Right lung (tissue), 2 donors: ENCODE measurements at regions not wholly inside any gene's neighbourhood (a gene's known extent, or its start where the extent isn't known, plus 50 kb on each side); places are given as distances from the start of the nearest gene placed in this dataset.

Source experiments
- DNase-seq, 2 donors: peaks; one replicate each; pipeline ENCODE4 v3.0.0-alpha.2; 2013

DNA sequence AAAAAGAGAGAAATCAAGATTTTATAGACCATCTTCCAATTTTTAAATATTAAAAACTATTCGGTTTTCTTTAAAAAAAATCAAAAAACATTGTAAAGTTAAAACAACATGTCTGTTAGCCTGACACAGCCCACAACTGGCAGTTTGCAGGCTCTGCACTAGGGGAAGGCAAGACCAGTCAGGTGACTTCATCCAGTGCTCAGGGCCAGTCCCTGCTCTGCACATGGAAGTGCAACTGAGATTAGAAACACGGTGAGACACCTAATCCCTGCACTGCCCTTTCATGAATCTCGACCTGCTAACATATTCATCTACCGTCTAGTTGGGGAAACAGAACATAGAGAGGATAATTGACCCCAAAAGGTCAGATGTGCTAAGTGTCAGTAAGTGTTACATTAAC lies 135.2 kb downstream of the BARD1 start:
- DNase-seq = no peak

DNA sequence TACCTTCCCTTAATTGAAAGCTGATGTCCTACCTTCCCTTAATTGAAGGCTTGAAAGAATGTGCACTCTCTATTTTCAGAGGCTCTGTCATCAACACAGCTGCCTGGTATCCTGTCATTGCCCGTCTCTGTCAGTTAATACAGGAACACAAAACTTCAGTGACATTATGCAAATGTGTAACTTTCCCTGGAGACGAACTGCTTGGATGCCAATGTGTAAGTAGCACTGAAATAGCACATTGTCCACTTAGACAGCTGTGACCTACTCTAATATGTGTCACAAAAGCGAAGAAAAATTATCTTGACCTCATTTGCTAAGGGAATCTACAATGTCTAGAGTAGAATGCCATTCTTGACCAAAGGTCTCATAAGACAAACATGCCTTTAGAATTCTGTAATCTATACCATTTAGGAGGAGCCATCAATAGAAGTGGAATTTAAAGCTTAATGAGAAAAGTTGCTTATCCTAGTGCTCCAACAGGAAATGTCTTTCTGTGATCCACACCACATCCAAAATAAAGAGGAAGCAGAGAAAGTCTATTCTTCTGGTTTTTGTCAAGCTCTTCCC lies 138.1 kb downstream of the BARD1 start:
- DNase-seq = no peak

DNA sequence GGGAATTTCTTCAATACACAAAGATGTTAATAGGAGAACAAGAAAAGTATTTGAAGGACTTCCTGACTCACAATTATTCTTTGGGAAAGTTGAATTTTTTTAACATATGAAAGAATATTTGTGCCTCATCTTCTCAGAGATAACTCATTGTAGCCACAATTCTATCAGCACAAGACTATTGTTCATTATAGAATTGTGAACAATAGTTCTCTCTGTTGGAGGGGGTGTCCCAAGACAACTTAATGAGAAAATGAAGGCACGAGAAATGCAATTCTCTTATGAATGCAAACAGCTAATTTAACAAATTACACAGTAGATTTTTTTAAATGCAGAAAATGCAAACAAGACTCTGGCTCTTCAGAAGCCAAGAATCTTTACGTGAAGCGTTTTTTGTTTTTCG lies 157.0 kb downstream of the BARD1 start:
- DNase-seq = no peak

DNA sequence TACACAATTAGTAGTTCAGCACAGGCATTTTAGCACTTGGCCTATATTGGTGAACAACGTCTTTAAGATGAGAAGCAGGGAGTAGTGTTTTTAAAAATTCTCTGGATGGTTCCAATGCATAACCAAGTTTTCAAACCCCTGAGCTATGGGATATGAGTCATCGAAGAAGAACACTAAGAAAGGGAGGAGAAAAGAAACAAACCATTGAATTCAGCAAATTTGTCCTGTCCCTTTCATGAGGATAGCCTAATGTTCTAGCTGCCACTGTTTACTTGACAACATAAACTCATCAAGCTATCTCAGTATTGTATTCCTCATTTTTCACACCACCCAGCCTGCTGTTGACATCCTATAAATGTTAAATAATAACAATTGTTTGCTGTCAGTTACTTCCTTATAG lies 158.0 kb downstream of the BARD1 start:
- no peak for DNase-seq

DNA sequence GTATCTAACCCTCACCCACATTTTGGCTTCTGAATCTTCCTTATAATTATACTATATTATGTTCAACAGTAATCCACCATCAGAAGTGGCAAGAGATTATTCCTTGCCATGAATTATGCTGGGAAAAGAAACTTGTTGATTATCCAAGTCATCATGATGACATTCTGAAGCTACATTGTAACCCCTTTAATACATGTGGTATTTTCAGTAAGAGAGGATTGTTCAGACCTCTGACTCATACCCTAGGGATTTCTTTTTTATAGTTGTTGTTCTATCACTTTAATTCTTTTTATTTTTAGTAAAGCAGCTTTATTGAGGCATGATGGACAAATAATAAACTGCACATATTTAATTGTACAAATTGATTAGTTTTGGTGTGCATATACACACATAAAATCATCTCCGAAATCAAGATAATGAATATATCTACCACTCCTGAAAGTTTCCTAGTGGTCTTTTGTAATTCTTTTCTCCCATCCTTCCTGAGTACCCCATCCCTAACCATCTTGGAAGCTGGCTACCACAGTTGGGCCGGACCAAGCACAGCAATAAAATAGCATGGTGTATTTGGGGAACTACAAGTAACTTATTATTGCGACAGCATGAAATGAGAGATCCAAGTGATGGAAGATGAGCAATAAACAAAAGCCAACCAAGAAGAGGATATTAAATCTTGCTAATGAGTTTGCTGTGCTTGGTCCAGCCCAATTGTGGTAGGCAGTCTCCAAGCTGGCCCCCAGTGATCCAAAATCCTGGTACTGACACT lies 159.9 kb downstream of the BARD1 start:
- DNase-seq = no peak

DNA sequence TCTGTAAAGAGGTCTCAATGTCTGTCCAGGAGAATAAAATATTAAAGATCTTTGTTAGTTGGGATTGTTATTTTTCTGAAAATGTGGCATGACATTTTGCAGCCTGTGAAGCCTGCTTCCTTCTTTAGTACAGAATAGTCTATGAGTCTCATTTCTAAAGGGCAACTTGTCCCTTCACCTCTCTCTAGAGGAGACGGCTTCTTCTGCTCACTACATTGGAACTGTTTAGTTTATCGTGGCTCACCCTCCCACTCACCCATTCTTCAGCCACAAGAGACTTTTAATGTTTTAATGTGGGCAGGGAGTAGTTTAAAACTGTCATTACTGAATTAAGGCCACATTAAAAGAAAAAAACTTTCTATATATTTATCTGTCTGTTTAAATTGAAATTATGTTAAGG lies 161.0 kb downstream of the BARD1 start:
- DNase-seq = no peak

DNA sequence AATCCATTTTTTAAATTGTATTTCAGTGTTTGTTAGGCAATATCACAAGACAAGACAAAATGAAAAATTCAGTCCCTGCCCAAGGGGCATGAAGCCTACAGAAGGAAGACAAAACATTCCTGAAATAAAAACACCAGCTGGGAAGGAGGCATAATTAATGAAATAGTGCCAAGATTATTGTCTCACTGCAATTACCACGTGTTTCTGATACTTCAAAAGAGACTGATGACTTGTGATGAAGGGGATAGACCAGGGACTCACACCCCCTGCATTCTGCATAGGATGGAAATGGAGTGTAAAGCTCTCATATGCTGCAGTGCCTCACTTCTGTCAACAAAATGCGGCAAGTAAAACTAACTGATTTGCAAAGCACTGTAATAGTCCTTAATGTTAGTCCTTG lies 178.1 kb downstream of the BARD1 start:
- no peak for DNase-seq

DNA sequence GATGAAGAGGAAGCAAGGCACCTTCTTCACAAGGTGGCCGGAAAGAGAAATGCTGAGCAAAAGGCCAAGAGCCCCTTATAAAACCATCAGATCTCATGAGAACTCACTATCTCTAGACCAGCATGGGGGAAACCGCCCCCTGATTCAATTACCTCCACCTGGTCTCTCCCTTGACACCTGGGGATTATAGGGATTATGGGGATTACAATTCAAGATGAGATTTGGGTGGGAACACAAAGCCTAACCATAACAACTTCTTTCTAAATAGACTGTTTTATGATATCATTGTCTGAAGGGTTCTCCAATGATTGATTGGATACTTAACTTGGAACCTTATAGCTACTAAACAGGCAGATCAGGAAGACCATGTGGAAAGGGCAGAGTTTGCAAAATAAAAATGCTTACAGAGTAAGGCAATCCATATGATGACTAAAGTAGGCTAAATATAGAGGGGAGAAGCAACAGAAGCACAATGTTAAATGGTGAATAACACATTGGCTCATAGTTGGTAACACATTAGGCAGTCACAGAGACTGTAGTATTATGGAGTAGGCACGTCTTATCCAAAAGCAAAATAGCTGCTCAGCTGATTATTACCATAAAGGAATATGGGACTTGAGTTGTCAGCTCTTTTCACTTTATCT lies 179.0 kb downstream of the BARD1 start:
- DNase-seq = no peak

DNA sequence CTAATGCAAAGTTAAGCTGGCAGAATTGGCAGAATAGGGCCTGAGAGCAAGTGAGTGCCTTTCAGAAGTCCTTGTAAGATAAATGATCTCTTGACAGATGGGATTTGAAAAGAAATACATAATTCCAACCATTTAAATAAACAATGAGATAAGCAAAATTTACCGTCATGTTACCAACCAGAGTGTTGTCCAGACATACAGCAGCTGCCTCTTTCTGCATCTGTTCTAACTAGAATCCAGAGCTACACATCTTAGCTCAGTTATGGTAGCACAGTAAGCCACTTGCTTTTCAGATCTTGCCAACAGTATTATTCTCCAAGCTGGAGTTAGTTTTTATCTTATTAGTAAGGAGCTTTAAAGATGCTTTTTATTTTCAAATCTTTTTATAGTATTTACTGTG lies 179.6 kb downstream of the BARD1 start:
- peak; percentile 19 to 25 for DNase-seq
